Activated effector memory CD4-positive, alpha-beta T cell treated with anti-CD3 and anti-CD28 coated beads, Interleukin-2, amount 50 U/mL, for 16 hours (primary cell): ENCODE measurements at regions not wholly inside any gene's neighbourhood (a gene's known extent, or its start where the extent isn't known, plus 50 kb on each side); places are given as distances from the start of the nearest gene placed in this dataset.

Experiments
- DNase-seq: peaks from one replicate; pipeline ENCODE4 v3.0.0-alpha.2; 2020

- DNase-seq = no peak
Measured at GRCh38 chr2:5751873-5752482, 59.8 kb downstream of the SOX11 start.

- DNase-seq = no peak
Measured at GRCh38 chr2:5756272-5756671, 64.1 kb downstream of the SOX11 start.

GRCh38 chr2:5758346-5758745 is 66.2 kb downstream of the SOX11 start:
- DNase-seq = no peak

GRCh38 chr2:5759949-5760348 is 67.8 kb downstream of the SOX11 start:
- no peak for DNase-seq

- DNase-seq = no peak
Measured at GRCh38 chr2:5763531-5763930, 71.3 kb downstream of the SOX11 start.

- DNase-seq = no peak
Measured at GRCh38 chr2:5764041-5764440, 71.9 kb downstream of the SOX11 start.

GRCh38 chr2:5766056-5766455 is 73.9 kb downstream of the SOX11 start:
- no peak for DNase-seq

GRCh38 chr2:5766561-5766960 is 74.4 kb downstream of the SOX11 start:
- no peak for DNase-seq

- DNase-seq = no peak
Measured at GRCh38 chr2:5777131-5777535, 84.9 kb downstream of the SOX11 start.

GRCh38 chr2:5781679-5782078 is 89.5 kb downstream of the SOX11 start:
- no peak for DNase-seq

- no peak for DNase-seq
Measured at GRCh38 chr2:5782103-5782502, 89.9 kb downstream of the SOX11 start.

- no peak for DNase-seq
Measured at GRCh38 chr2:5788447-5788846, 96.3 kb downstream of the SOX11 start.

GRCh38 chr2:5791371-5791770 is 99.2 kb downstream of the SOX11 start:
- no peak for DNase-seq

GRCh38 chr2:5794012-5794411 is 101.8 kb downstream of the SOX11 start:
- DNase-seq = no peak

- no peak for DNase-seq
Measured at GRCh38 chr2:5798084-5798483, 105.9 kb downstream of the SOX11 start.

GRCh38 chr2:5799348-5799747 is 107.2 kb downstream of the SOX11 start:
- no peak for DNase-seq

GRCh38 chr2:5803547-5803946 is 111.4 kb downstream of the SOX11 start:
- DNase-seq = no peak

- no peak for DNase-seq
Measured at GRCh38 chr2:5818961-5819600, 126.9 kb downstream of the SOX11 start.

GRCh38 chr2:5824126-5824525 is 131.9 kb downstream of the SOX11 start:
- DNase-seq = no peak

- DNase-seq = no peak
Measured at GRCh38 chr2:5825686-5826085, 133.5 kb downstream of the SOX11 start.

- no peak for DNase-seq
Measured at GRCh38 chr2:5826979-5827655, 134.9 kb downstream of the SOX11 start.

GRCh38 chr2:5834501-5834900 is 142.3 kb downstream of the SOX11 start:
- no peak for DNase-seq

- no peak for DNase-seq
Measured at GRCh38 chr2:5839550-5839949, 147.4 kb downstream of the SOX11 start.

- DNase-seq = no peak
Measured at GRCh38 chr2:5841126-5841525, 148.9 kb downstream of the SOX11 start.

GRCh38 chr2:5842326-5842725 is 150.1 kb downstream of the SOX11 start:
- no peak for DNase-seq
